ENCODE measurements at regions not wholly inside any gene's neighbourhood (a gene's known extent, or its start where the extent isn't known, plus 50 kb on each side); places are given as distances from the start of the nearest gene placed in this dataset.

DNA sequence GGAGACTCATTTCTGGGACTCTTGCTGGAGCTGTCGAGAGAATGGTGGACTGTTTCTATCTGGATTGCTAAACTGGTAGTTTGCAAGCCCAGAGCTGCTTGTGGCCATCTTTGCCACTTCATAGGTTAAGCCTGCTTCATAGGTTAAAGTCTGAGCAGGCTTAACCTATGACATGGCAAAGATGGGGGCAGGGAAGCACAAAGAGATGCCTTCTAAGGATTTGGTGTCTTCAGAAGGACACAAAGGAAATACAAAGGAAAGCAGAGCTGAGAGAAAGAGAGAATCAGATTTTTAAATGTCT, 78.4 kb upstream of the MAX start:
- TF ChIP-seq, protein P1, sequence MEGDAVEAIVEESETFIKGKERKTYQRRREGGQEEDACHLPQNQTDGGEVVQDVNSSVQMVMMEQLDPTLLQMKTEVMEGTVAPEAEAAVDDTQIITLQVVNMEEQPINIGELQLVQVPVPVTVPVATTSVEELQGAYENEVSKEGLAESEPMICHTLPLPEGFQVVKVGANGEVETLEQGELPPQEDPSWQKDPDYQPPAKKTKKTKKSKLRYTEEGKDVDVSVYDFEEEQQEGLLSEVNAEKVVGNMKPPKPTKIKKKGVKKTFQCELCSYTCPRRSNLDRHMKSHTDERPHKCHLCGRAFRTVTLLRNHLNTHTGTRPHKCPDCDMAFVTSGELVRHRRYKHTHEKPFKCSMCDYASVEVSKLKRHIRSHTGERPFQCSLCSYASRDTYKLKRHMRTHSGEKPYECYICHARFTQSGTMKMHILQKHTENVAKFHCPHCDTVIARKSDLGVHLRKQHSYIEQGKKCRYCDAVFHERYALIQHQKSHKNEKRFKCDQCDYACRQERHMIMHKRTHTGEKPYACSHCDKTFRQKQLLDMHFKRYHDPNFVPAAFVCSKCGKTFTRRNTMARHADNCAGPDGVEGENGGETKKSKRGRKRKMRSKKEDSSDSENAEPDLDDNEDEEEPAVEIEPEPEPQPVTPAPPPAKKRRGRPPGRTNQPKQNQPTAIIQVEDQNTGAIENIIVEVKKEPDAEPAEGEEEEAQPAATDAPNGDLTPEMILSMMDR (IDR thresholded peaks at IDR 0.05; ENCODE audit: borderline replicate concordance, extremely low read depth, low read length, poor library complexity, severe bottlenecking), result no peak
- no peak for TF ChIP-seq EZH2 (IDR thresholded peaks at IDR 0.05; ENCODE audit: borderline replicate concordance, low read depth, low read length, severe bottlenecking)

Data from DND-41 (cell line).